ENCODE measurements at regions not wholly inside any gene's neighbourhood (a gene's known extent, or its start where the extent isn't known, plus 50 kb on each side); places are given as distances from the start of the nearest gene placed in this dataset.

DNA sequence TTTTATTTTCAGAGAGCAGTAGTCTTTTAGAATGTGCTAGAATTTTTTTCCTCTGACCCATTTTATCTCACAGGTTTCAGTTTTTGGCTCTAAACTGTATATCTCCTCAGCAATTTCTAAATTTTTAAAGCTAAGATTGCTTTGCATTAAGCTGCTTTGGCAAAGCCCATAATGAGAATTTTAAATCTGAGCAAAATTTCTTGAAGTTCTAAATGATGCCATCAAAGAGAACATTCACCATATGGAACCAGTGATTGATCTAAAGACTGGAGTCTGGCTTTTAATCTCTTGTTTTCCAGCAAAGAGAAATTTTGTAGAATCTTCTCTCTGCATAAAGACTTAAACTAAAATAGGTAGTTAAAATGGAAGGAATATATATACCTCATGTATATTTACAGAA, 313.6 kb downstream of the TBC1D32 start:
- no peak overlapping the region for H3K4me3 ChIP-seq (ENCODE audit: low read length)
- DNase-seq (ENCODE audit: low read depth) = no peak
- no peaks in the 10 kb centered on the region for H3K9me3 ChIP-seq (ENCODE audit: control insufficient read depth, low read length)
- no peak overlapping the region for H3K9ac ChIP-seq (ENCODE audit: low read length)
- H3K36me3 ChIP-seq (ENCODE audit: control insufficient read depth, insufficient read depth, low read length, severe bottlenecking) = no peaks in the 10 kb centered on the region
- H3K27me3 ChIP-seq (replicated peaks; ENCODE audit: control insufficient read depth, insufficient read depth, low read length) = no peaks in the 10 kb centered on the region
- no peaks in the 10 kb centered on the region for H3K4me1 ChIP-seq (ENCODE audit: control insufficient read depth, insufficient read depth, low read length)

DNA sequence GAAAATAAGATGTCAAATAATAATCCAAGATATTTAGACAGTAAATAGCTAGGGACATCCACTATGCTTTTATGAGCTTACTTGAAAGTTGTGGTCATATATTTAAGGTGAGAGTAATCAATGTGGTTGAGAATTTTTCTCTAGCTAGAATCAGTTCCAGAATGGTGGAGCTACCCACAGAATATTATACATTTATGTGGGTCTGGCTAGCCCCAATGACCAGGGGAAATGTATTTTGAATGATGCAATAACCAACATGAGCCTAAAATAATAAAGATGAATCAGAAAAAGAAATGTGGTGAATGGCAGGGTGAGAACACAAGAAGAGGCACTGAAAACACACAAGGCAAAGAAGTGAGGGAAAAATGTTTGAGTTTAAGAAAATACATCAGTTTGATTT, 325.7 kb downstream of the TBC1D32 start:
- H3K9ac ChIP-seq (ENCODE audit: low read length) = no peak overlapping the region
- no peak overlapping the region for H3K4me3 ChIP-seq (ENCODE audit: low read length)

DNA sequence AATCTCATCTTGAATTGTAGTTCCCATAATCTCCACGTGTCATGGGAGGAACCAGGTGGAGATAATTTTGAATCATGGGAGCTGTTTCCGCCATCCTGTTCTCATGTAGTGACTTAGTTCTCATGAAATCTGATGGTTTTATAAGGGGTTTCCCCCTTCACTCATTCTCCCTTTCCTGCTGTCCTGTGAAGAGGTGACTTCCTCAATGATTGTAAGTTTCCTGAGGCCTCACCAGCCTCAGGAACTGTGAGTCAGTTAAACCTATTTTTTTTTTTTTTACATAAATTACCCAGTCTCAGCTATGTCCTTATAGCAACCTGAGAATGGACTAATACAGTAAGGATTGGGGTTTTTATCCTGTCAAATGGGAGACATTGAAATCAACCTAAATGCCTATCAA, 328.3 kb downstream of the TBC1D32 start:
- no peak overlapping the region for H3K9ac ChIP-seq (ENCODE audit: low read length)
- H3K4me1 ChIP-seq (ENCODE audit: control insufficient read depth, insufficient read depth, low read length) = no peaks in the 10 kb centered on the region
- no peaks in the 10 kb centered on the region for H3K27me3 ChIP-seq (replicated peaks; ENCODE audit: control insufficient read depth, insufficient read depth, low read length)
- H3K9me3 ChIP-seq (ENCODE audit: control insufficient read depth, low read length) = peaks cover 9% of the 10 kb centered on the region
- H3K36me3 ChIP-seq (ENCODE audit: control insufficient read depth, insufficient read depth, low read length, severe bottlenecking) = no peaks in the 10 kb centered on the region
- H3K4me3 ChIP-seq (ENCODE audit: low read length) = no peak overlapping the region
- DNase-seq (ENCODE audit: low read depth) = no peak

More for the DNA sequence above, 325.7 kb downstream of the TBC1D32 start:
- no peak for DNase-seq (ENCODE audit: low read depth)
- no peaks in the 10 kb centered on the region for H3K36me3 ChIP-seq (ENCODE audit: control insufficient read depth, insufficient read depth, low read length, severe bottlenecking)
- H3K9me3 ChIP-seq (ENCODE audit: control insufficient read depth, low read length) = no peaks in the 10 kb centered on the region
- no peaks in the 10 kb centered on the region for H3K27me3 ChIP-seq (replicated peaks; ENCODE audit: control insufficient read depth, insufficient read depth, low read length)
- H3K4me1 ChIP-seq (ENCODE audit: control insufficient read depth, insufficient read depth, low read length) = no peaks in the 10 kb centered on the region

DNA sequence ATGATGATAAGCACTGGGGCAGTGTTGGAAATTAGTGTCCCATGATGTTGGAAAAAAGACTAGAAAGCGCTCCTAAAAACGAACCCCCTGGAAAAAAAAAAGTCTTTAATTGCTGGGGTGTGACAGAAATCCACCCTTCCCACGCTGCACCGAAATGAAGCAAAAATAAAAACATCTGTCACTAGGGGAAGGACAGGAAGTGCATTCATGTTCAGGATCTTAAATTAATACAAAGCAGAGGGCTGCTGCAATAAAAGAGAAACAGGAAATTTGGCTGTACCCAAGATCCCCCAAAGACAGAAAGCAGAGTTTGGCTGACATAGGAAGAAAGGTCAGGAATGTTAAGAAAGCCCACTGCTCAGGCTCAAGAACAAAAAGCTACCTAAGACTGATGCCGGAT, 333.9 kb downstream of the TBC1D32 start:
- Histone ChIP-seq H3K27me3 (replicated peaks; ENCODE audit: control insufficient read depth, insufficient read depth, low read length) (no peaks in the 10 kb centered on the region), H3K4me1 (ENCODE audit: control insufficient read depth, insufficient read depth, low read length) (no peaks in the 10 kb centered on the region), H3K36me3 (ENCODE audit: control insufficient read depth, insufficient read depth, low read length, severe bottlenecking) (no peaks in the 10 kb centered on the region), H3K9me3 (ENCODE audit: control insufficient read depth, low read length) (peaks cover 9% of the 10 kb centered on the region), H3K4me3 (ENCODE audit: low read length) (no peak overlapping the region), H3K9ac (ENCODE audit: low read length) (no peak overlapping the region)
- DNase-seq (ENCODE audit: low read depth) = no peak

DNA sequence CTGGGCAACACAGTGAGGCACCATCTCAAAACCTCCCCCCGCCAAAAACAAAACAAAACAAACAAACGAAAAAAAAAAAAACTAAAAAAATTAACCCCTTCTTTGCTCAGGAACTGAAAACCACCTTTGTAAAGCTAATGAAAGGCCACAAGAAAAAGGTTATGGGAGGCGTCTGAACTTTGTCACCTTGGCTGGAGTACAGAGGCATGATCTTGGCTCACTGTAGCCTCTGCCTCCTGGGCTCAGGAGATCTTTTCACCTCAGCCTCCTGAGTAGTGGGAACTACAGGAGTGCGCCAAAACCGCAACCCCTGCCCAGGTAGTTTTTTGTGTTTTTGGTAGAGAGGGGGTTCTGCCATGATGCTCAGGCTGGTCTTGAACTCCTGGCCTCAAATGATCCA, 337.9 kb downstream of the TBC1D32 start:
- peaks cover 3% of the 10 kb centered on the region for H3K4me1 ChIP-seq (ENCODE audit: control insufficient read depth, insufficient read depth, low read length)
- DNase-seq (ENCODE audit: low read depth) = no peak
- H3K36me3 ChIP-seq (ENCODE audit: control insufficient read depth, insufficient read depth, low read length, severe bottlenecking) = no peaks in the 10 kb centered on the region
- H3K4me3 ChIP-seq (ENCODE audit: low read length) = no peak overlapping the region
- no peaks in the 10 kb centered on the region for H3K9me3 ChIP-seq (ENCODE audit: control insufficient read depth, low read length)
- no peaks in the 10 kb centered on the region for H3K27me3 ChIP-seq (replicated peaks; ENCODE audit: control insufficient read depth, insufficient read depth, low read length)
- H3K9ac ChIP-seq (ENCODE audit: low read length) = no peak overlapping the region

DNA sequence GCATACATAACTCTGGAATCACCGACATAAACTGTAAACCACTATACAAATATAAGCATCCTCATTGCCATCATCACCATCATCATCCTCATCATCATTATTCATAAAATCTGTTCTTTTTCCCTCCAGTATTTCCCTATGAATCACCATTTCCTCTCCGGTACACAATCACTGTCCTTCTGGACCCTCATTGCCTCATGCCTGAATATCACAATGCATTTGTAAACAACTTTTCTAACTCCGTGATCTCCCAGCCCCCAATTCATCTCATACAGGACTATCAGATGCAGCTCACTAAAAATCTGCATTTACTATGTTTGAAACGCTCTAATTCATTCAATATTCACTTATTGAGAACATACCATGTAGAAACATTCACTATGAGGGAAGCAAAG, 339.7 kb downstream of the TBC1D32 start:
- H3K27me3 ChIP-seq (replicated peaks; ENCODE audit: control insufficient read depth, insufficient read depth, low read length) = no peaks in the 10 kb centered on the region
- H3K9ac ChIP-seq (ENCODE audit: low read length) = no peak overlapping the region
- peaks cover 3% of the 10 kb centered on the region for H3K4me1 ChIP-seq (ENCODE audit: control insufficient read depth, insufficient read depth, low read length)
- no peak overlapping the region for H3K4me3 ChIP-seq (ENCODE audit: low read length)
- DNase-seq (ENCODE audit: low read depth) = no peak
- H3K36me3 ChIP-seq (ENCODE audit: control insufficient read depth, insufficient read depth, low read length, severe bottlenecking) = no peaks in the 10 kb centered on the region
- no peaks in the 10 kb centered on the region for H3K9me3 ChIP-seq (ENCODE audit: control insufficient read depth, low read length)

DNA sequence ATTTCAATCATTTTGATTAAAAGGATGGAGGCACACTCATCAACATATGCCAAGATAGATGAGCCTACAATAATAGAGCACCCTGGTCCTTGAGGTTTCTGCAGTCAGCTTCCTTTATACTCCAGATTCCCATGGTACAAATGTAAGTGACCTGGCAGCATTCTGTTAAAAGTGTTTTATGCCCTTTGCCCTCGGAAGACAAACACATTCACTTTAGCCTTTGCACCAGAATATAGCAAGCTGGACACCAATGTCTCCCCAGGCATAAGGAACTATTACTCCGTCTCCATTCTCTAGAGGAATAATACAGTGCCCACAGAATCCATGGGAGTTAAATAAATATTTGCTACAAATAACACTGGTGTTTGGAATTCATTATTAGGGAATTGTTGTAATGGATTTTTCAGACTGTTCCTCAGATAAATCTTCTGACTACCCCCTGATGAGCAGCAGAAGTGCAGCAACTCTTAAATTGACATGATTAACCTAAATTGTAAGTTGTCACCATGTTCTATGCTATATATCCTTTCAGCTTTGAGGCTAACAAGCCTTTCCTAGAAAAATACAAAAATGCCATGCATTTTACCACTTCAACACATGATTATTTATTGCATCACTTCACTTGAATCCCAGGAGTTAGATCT, 340.2 kb downstream of the TBC1D32 start:
- no peaks in the 10 kb centered on the region for H3K27me3 ChIP-seq (replicated peaks; ENCODE audit: control insufficient read depth, insufficient read depth, low read length)
- no peak overlapping the region for H3K9ac ChIP-seq (ENCODE audit: low read length)

DNA sequence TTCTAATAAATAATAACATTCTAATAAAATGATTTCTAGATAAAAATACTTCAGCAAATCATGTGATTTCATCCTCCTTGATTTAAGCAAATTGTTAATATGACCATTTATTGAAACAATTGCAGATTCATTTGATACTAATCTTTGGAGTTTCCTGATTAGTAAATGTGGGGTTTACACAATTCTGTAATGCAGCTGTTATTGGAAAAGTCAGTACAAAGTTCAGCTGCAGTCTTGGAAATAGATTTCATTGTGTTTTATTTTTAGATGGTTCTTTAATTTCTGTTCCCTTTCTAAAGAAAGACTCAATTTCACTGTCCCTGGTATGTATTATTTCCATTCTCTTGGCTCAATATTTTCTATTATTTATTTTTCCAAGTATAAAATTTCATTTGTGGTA, 342.0 kb downstream of the TBC1D32 start:
- Histone ChIP-seq H3K4me3 (ENCODE audit: low read length) (no peak overlapping the region), H3K27me3 (replicated peaks; ENCODE audit: control insufficient read depth, insufficient read depth, low read length) (no peaks in the 10 kb centered on the region), H3K9ac (ENCODE audit: low read length) (no peak overlapping the region), H3K4me1 (ENCODE audit: control insufficient read depth, insufficient read depth, low read length) (peaks cover 3% of the 10 kb centered on the region), H3K9me3 (ENCODE audit: control insufficient read depth, low read length) (no peaks in the 10 kb centered on the region), H3K36me3 (ENCODE audit: control insufficient read depth, insufficient read depth, low read length, severe bottlenecking) (no peaks in the 10 kb centered on the region)
- DNase-seq (ENCODE audit: low read depth) = no peak

More for the DNA sequence above, 340.2 kb downstream of the TBC1D32 start:
- Histone ChIP-seq H3K9me3 (ENCODE audit: control insufficient read depth, low read length) (no peaks in the 10 kb centered on the region), H3K4me1 (ENCODE audit: control insufficient read depth, insufficient read depth, low read length) (peaks cover 3% of the 10 kb centered on the region), H3K4me3 (ENCODE audit: low read length) (no peak overlapping the region), H3K36me3 (ENCODE audit: control insufficient read depth, insufficient read depth, low read length, severe bottlenecking) (no peaks in the 10 kb centered on the region)
- no peak for DNase-seq (ENCODE audit: low read depth)

DNA sequence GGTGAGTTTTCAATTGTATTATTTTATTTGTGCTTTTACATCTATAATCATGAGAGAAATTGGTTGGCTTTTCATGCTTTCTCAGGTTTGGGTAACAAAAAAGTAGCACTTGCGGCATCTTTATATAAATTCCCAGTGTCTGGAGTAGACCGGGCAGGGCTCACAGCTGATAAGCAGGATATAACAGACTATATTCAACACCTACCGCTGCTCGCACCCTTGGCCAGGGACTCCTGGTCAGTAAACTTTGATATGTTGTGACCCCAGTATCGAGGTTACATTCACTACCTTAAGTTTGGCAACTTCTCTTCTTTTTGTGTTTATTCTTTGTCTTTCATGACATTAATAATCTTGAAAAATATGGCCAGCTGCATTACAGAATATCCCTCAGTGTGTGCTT, 343.4 kb downstream of the TBC1D32 start:
- Histone ChIP-seq H3K4me3 (ENCODE audit: low read length) (no peak overlapping the region), H3K4me1 (ENCODE audit: control insufficient read depth, insufficient read depth, low read length) (peaks cover 3% of the 10 kb centered on the region), H3K9me3 (ENCODE audit: control insufficient read depth, low read length) (no peaks in the 10 kb centered on the region), H3K36me3 (ENCODE audit: control insufficient read depth, insufficient read depth, low read length, severe bottlenecking) (no peaks in the 10 kb centered on the region), H3K27me3 (replicated peaks; ENCODE audit: control insufficient read depth, insufficient read depth, low read length) (no peaks in the 10 kb centered on the region), H3K9ac (ENCODE audit: low read length) (no peak overlapping the region)
- no peak for DNase-seq (ENCODE audit: low read depth)

DNA sequence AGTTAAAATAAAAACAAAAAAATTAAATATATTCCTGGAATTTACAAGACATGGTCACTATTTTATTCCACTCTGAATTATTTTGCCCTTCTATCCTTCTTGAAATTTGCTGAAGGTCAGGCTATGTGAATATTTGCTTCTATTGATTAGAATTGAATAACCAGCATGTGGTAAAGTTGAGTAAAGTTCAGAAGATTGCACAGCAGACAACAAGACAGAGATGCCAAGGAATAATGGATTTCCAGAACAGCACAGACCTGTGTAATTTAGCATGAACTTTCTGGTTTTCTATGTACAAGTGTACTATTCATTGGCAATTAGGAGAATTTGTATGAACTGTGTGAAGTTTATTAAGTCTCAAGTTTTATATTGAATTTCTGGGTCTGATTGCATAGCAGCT, 352.4 kb downstream of the TBC1D32 start:
- Histone ChIP-seq H3K4me3 (ENCODE audit: low read length) (no peak overlapping the region), H3K9me3 (ENCODE audit: control insufficient read depth, low read length) (no peaks in the 10 kb centered on the region), H3K9ac (ENCODE audit: low read length) (no peak overlapping the region), H3K36me3 (ENCODE audit: control insufficient read depth, insufficient read depth, low read length, severe bottlenecking) (no peaks in the 10 kb centered on the region), H3K27me3 (replicated peaks; ENCODE audit: control insufficient read depth, insufficient read depth, low read length) (no peaks in the 10 kb centered on the region), H3K4me1 (ENCODE audit: control insufficient read depth, insufficient read depth, low read length) (no peaks in the 10 kb centered on the region)
- DNase-seq (ENCODE audit: low read depth) = no peak

DNA sequence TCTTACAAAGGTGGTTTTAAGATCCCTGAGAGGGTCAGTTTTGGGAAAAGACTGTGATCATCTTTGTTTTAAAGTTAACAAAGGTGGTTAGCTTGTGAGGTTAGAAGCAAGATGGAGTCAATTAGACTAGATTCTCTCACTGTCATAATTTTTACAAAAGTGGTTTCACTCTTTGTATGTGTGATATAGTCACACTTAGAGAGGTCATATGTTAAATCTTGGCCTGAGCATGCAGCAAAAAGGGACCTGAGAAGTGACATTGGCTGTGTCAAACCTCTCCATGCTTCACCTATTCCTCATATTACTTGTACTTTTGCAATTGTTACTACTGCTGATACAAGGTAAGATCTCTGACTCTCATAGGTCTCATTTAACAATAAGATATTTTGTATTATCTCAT, 368.0 kb downstream of the TBC1D32 start:
- Histone ChIP-seq H3K4me3 (ENCODE audit: low read length) (no peak overlapping the region), H3K9ac (ENCODE audit: low read length) (no peak overlapping the region), H3K9me3 (ENCODE audit: control insufficient read depth, low read length) (no peaks in the 10 kb centered on the region)

DNA sequence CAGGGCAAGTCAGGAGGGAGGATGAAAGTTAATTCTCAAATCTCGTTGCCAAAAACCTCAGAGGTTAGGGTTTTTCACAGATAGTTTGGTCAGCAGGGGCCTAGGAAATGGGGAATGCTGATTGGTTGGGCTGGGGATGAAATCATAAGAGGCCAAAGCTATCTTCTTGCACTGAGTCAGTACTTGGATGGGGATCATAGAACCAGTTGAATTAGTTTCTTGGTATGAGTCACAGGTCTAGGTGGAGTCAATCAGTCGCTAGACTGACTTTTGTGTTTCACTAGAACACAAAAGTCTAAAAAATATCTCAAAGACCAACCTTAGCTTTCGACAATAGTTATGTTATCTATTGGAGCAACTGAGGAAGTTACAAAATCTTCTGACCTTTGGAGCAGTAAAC, 368.5 kb downstream of the TBC1D32 start:
- Histone ChIP-seq H3K27me3 (replicated peaks; ENCODE audit: control insufficient read depth, insufficient read depth, low read length) (no peaks in the 10 kb centered on the region), H3K4me1 (ENCODE audit: control insufficient read depth, insufficient read depth, low read length) (no peaks in the 10 kb centered on the region), H3K9ac (ENCODE audit: low read length) (no peak overlapping the region), H3K36me3 (ENCODE audit: control insufficient read depth, insufficient read depth, low read length, severe bottlenecking) (no peaks in the 10 kb centered on the region), H3K4me3 (ENCODE audit: low read length) (no peak overlapping the region), H3K9me3 (ENCODE audit: control insufficient read depth, low read length) (no peaks in the 10 kb centered on the region)
- DNase-seq (ENCODE audit: low read depth) = no peak

More for the DNA sequence above, 368.0 kb downstream of the TBC1D32 start:
- DNase-seq (ENCODE audit: low read depth) = no peak
- Histone ChIP-seq H3K27me3 (replicated peaks; ENCODE audit: control insufficient read depth, insufficient read depth, low read length) (no peaks in the 10 kb centered on the region), H3K4me1 (ENCODE audit: control insufficient read depth, insufficient read depth, low read length) (no peaks in the 10 kb centered on the region), H3K36me3 (ENCODE audit: control insufficient read depth, insufficient read depth, low read length, severe bottlenecking) (no peaks in the 10 kb centered on the region)

Measured in adipocyte (in vitro differentiated cells).